Medulla oblongata (tissue), 1 donor: ENCODE measurements at regions not wholly inside any gene's neighbourhood (a gene's known extent, or its start where the extent isn't known, plus 50 kb on each side); places are given as distances from the start of the nearest gene placed in this dataset.

Source experiments
- DNase-seq: peaks from one replicate; pipeline ENCODE4 v3.0.0-alpha.2; 2015; ENCODE audit errors: extremely low spot score

DNA sequence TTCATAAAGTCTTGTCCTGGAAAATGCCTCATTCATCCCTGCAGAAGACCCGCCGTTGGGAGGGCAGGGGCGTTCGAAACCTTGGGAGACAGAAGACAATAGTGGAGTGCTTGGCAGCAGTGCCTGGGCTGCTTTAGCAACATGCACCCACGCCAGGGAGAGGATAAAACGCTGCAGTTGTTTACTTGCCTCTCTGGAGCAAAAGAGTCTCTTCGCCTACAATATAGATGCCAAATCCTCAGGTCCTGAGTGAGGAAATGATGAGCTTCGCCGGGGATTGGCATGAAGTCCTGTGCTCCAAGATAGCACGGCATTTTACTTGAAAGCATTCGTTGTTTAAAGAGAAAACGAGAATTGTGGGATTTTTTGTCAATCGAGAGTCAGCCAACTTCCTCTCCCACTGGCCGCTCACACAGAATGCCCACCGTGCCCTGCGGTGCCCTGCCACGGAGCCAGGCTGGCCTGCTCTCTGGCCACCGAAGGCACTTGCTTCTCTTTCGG, 152.5 kb upstream of the POU3F3 start:
- peak; percentile 77 for DNase-seq

DNA sequence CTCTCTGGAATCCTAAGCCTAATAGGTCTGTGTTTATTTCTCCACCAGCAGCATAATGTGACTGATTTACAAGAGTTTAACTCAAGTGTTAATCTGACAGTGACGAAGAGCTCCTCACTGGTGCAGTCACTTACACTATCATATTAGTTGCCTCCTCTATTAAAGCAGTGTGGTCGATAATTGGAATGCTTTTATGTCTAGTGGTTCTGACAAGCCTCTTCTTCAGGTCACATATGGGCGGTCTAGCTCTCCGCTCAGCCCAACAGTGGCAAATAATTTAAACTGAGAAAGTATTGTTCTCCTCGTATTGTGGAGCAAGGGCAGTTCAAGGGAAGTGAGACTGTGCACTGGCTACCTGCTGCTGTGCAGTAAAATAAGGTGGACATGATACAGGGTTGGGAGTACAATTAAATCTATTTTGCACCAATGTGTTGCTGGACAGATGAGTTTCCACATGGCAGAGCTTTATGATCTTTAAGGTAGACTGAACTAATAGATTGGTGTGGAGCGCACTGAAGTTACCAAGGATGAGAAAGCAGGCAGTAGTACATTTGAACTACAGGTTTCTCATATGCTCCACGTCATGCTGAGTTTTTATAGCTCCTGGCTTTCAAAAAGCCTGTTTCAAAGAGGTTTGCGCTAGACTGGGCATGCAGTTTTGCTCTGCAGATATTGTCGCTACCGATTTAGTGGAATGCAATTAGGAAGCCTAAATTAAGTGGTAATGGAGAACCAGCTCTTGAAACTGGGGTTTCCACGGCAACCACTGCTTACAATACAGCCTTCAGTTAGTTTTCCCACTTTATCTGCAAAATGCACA, 151.7 kb upstream of the POU3F3 start:
- DNase-seq = peak; percentile 48

DNA sequence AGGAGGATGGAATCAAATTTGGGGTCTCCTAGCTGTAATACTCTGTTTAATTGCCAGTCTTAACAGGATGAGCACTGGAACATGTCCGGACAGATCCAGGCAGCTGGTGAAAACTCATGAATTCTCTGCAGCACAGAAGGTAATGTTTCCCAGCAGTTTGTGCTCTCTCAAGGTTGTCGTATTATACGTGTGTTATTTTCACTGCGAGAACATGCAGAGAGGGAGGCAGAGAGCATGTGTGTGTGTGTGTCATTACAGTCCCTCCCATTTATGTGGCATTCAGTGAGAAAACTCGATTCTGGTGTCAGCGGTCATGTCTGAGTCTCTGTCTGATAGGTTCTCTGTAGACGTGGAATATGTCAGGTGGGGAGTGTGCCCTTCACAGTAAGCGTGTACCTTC, 150.2 kb upstream of the POU3F3 start:
- peak; percentile 7 for DNase-seq

DNA sequence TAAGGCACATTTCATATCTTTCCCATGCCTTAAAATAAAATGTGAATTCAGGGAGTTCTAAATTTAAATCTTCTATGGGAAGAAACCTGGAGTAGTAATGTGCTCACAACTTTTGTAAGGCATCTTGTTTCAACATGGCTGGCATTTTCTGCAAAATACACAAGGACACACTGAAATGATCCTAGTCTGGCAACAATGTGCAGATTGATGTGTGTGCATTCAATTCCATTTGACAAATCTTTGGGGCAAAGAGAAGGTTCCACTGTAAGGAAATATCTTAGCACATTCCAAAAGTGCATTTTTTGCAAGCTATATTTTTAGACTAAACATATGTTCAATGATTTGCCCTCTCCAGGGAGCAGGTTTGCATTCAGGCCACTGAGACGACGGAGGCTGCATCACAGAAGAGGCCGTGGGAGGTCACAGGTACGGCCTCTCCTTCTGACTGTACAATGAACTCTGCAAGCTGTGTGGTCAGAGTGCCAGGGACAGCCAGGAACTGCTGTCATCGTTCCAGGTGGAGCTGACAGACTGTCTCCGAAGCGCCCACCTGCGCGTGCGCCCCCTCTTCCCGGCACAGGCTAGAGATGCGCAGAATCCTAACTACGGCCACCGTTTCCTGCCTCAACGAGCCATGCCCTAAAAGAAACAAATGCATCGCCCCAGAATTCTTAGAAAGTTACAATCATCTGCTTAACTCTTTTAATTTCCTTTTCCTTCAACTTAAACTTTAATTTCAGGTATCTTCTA, 149.2 kb upstream of the POU3F3 start:
- DNase-seq = no peak

DNA sequence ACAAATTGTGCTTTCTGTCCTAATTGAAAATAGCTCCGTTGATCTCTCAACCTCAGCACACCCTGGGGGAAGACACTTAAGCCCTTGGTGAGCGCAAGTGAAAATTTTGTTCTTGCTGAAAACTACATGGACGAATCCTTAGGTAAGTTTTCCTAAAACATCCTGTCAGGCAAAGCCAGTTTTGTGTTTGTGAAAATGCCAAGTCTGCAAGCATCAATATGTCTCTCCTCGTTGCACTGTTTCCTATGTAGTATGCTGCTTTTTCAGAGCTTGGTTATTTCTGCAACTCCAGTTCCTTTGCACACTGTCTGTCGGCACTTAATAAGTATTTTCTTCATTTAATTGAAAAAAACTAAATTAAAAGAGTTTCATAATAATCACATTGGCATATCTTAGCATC, 146.9 kb upstream of the POU3F3 start:
- no peak for DNase-seq

DNA sequence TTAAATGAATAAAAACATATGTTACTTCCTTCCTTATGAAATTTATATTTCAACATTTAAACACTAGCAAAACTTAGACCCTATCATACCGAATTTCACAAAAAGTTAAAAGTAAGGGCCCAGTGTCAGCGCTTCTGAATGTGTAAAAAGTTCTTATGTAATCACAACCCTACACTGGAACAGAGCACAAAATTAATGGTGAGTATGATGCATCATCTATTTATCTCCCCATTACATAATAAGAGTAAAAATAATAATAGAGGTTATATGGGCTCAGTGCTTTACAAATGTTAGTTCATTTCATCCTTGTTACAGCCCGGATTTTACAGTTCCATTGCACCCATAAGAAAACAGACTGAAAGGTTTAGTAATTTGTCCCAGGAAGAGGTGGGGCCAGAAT, 144.9 kb upstream of the POU3F3 start:
- no peak for DNase-seq

DNA sequence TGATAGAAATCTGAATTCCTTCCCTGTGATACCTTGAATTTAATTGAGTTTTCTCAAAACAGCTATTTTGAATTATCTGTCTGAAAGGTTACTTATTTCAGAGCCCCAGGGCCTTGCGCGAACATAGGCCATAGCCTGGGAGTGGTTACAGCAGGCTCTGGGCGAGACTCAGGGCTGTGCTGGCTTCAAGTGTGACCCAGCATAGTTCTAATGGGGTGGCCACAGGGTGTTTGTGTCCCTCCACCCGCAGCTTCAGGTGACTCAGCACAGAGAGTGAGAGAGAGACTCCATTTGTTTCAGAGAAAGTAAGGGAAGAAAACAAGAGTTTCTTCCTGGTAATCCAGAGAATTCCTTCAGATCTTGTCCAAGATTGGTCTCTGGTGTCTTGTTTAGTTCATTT, 137.9 kb upstream of the POU3F3 start:
- no peak for DNase-seq

DNA sequence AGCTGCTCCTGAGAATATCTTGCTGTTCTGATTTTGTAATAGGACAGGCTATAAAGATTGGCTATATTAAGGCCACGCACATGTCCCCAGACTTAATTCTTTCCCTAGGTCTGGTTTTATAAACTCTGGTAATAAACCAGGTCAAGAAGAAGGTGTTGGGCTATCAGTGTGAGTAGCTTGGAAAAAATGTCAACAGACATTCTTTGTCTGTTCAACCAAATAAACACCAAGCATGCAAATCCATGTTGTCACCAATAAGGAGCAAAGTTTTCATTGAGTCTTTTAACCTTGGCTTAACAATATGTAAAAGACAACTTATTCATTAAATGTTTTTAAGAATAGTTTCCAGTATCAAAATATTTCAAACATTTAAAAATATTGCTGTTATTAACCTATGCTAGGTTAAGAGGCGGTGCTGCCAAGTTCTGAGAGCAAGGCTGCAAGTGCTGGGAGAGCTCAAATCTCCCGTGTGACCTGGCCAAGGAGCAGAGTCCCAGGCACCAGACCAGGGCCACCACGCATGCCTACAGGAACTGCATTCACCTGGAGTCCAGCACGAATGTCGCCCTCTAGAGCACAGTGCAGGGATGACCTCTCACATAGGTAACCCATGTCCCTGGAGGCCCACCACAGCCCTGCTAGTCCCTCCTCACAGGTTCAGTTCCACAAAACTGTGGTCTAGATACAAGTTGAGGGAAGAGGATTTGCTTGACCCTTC, 120.5 kb upstream of the POU3F3 start:
- no peak for DNase-seq

DNA sequence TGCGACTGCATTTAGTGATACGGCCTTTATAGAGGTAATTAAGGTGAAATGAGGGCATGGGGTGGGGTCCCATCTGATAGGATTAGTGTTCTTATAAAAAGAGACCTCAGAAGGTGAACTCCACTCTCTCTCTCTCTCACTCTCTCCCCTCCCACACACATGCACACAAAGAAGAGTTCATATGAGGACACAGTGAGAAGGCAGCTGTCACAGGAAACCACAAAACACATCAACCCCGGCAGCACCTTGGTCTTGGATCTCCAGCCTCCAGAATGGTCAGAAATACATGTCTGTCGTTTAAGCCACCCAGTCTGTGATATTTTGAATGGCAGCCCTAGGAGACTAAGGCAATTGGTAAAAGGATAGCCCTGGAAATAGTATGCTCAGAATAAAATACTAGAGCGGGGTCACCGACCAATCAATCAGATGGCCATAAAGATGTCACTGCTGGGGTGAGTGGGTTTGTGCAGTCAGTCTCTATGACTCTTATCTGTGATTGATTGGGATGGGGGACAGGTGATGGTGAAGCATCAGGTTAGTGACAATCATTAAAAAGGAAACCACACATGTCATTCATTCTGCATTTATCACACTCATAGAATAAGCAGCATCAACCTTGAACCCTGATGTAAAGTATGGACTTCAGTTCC, 118.9 kb upstream of the POU3F3 start:
- no peak for DNase-seq

DNA sequence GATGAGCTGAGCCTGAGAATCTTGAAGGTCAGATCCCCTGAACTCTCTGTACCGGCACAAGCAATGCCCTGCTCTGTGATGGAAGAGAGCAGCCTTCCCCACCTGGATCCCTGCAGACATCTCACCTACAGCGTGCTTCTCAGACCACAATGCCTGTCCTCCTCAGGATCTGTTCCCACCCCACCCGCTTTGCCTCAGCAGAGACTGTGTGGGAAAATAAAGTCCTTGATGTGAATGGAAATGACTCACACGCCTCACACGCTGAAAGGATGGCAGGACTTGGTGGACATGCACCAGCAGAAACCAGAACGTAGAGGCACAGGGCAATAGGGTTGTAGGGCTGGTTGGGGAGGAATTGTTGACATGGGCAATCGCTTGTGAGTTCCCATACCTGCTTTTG, 117.9 kb upstream of the POU3F3 start:
- DNase-seq = no peak

DNA sequence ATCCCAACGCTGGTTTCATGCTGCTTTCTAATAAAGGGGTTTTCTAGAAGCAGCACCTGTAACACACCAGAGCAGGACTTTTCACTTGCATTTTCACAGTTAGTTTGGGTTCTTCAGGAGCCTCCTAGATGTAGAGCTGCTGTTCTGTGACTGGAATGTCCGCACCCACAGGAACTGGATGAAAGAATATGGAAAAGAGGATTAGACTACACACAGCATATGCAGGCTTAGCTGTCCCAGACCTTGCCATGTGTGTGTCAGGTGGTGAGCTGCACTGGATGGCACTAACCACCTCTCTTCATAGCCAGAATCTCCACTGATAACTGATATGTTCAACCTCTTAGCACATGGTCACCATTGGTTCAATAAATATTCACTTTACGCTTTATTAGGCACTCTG, 112.1 kb upstream of the POU3F3 start:
- DNase-seq = no peak

DNA sequence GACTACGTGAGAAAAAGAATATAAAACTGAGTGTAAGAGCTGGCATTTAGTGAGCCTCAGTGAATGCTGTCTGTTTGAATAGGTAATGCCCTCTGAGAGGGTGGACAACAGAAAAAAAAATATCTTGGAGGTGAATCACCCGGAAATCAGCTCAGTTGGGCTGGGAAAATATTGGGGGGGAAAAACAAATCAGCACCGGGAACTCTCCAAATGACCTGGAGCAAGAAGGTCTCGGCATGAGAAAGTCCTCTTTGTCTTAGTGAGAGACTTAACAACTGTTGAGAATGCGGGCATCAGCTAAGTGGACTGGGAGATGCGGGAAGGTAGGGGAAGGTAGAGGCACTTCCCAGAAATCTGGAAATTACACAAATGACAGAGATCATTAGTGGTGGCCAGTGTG, 109.4 kb upstream of the POU3F3 start:
- DNase-seq = no peak

DNA sequence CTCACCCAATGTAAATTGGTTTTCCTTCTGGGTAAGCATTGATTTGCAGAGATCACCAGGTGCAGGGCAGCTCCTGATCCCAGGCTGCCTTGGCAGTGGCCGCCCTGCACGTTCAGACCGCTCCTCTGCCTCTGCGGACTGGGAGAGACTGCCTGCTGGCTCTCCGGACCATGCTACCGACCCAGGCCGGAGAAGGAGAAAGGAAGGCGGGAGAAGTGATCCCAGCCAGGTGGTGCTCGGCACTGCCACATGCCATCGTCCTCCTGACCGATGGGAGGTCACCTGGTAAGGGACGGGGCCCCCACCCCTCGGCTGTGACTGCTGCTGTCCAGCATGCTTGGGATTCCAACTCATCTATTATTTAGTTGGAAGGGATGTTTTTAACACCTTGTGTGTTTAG, 108.1 kb upstream of the POU3F3 start:
- DNase-seq = no peak

DNA sequence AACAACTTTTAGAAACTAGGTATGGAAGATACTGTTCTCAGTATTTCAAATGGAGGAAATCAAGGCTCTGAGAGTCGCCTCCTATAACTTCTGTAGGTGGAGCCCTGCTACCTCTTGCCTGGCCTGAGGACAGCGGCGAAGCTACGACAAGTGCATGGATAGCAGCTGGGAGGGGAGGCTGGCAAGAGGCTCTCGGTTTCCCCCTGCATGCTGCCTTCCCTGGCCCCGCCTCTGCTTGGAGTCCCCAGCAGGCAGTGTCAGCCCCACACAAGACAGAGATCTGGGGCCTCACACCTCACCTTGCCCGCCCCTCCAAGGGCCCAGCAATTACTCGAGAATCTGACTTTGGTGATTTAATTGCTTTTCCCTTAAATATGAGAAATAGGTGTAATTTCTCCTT, 107.6 kb upstream of the POU3F3 start:
- no peak for DNase-seq

DNA sequence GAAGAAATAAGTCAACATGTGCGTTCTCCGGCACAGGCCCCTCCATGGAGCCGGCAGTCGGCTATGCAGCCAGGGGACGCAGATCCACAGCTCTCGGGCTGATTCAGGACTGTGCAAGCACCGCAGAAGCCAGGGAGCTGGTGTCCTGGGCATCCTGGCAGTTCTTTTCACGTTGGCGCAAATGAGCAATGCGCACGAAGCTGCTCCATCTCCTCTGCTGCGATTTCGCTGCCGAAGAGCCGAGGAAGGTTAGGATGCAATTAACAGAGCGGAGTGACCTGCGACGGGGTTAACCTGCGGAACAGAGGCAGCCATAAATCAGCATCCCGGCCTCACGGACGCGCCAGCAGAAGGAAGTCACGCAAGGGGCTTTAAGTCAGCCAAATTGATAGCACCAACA, 107.1 kb upstream of the POU3F3 start:
- DNase-seq = no peak

DNA sequence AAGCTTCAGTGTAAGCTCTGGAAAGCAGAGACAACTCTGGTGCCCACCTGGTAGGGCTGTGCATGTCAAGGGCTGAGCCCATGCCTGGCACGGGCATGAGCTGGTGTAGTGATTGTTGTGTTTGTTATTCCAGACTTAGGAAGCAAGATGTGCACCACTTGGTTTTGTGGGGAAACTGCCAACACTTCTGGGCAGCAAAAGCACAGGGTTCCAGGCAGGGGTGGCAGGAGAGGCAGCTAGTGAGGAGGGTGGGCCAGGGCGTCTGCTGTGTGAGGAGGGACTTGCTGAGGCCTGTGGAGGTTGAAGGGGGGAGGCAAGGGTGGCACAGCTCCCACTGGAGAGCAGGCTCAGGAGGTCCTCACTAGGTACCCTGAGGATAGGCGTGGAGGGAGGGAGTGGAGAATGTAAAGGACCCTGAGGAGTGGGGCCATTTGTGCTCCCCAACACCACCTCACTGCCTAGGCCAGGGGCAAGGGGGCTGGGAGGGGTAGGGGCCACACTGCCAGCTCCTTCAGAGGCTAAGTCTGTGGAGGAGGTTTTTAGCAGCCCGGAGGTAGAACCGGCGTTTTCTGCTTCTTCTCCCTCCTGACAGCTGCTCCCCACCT, 104.0 kb upstream of the POU3F3 start:
- peak; percentile 30 for DNase-seq

DNA sequence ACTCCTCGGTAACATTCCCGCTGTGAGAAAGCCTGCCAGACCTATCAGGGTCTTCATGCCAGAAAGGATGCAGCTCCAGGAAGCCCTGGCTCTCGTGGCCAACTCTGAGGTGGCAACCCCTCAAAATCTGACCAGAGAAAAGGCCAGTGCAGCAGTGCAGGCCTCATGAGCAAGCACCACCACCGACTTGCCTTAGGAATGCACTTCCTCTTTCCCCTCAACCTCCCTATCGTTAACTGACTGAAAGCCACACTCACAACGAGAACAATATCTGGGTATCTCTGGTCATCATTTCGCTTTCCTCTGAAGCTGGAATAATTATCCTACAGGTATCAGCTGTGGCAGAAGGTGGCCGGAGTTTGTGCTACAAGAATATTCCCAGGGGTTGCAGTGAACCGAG, 101.4 kb upstream of the POU3F3 start:
- no peak for DNase-seq

DNA sequence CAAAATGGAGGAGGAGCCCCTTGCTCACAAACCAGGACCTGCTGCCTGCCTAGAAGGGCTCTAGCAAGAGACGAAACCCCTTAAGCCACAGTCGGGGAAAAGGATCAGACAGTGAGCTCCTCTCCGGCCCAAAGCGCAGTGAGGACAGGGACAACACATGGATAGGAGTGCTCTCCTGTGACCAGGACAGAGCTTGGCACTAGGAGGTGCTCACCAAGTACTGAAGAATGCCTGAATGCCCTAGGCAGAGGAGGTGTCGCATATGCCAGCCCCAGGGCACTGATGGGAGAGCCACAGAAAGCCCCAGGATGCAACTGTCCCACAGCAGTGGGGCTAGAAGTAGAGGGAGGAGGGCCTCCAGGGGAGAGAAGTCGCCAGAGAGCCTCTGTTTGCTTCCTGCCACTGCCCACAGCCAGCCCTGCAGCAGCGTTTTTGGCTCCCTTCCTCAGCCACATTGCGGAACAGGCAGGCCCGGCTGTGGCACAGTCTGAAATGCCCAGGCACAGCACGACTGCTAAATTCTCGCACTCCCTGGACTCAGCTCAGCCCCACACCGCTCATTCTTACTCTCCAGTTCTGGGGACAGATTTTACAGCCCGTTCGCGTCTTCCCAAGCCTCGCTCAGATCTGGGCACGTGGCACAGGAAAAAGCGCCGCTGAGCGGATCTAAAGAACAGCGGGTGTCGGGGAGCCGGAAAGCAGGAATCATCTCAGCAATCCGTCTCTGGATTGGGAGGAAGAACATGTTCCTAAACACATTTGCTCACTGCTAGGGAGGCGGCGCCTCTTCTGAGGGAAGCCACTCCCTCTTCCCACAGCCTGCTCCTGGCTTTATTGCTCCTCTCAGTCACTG, 98.7 kb upstream of the POU3F3 start:
- peak; percentile 68 for DNase-seq

DNA sequence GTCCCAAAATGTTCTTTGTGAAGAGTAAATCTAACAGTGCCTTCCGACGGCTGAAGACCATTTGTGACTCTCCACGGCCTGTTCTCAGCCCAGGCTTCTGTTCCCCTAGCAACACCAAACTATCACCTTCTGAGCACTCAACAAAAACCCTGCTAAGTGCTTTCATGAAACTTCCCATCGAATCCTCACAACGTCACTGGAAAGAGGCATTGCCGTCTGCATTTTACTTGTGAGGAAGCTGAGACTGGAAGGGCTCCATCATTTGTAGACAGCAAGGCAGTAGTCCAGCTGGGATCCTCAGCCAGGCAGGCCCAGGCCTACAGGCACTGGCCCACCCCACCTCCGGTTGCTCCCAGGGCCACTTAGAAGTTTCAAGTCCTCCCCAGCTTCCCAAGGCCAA, 97.8 kb upstream of the POU3F3 start:
- peak; percentile 14 for DNase-seq

DNA sequence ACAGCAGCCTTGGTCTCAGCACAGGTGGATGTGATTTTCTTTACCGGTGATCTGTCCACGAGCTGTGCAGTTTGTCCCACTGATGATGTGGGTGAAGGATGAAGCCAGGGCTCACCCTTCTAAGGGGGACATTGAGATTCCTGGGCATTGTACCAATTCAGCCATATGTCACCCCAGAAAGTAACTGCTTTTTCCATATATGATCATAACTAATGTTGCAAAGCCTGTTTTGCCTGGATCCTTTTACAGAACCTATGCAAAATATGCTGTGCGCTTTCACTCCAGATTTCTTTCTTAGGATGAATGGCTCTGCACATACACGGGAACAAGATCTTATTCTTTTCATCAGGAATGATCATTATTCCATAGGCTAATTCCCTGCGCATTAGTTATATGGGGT, 96.9 kb upstream of the POU3F3 start:
- no peak for DNase-seq

DNA sequence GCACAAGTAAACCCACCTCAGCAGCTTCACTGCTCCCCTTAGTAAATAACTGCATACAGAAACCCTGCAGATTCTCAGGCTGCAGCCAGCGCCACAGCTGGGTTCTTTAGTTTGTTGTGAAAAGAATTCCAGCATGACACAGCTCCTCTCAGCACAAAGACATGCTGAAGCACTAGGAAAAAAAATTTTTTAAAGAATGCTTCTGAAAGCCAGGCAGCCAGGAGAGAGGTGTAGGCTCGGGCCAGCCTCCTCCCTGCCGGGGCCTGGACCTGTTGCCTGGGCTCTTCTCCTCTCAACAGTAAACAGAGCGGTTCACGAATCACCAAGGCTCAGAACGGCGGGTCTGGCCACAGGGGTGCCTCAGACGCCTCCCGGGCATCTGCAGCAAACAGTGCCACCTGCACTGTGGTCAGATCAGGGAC, 95.7 kb upstream of the POU3F3 start:
- peak; percentile 25 for DNase-seq
